GM23338 (cell line): ENCODE measurements at regions not wholly inside any gene's neighbourhood (a gene's known extent, or its start where the extent isn't known, plus 50 kb on each side); places are given as distances from the start of the nearest gene placed in this dataset.

Source experiments
- ATAC-seq: fragments of 200-7000 bp; cut with Tn5 transposase; 3 replicates; pipeline ENCODE4 v1.9.1; 2020
- DNase-seq: peaks from one replicate; pipeline ENCODE4 v3.0.0-alpha.2; 2015; ENCODE audit warnings: low spot score
- H2AFZ ChIP-seq: fragments of 200-600 bp; sonication (generic); 2 replicates; pipeline ENCODE4 v1.8.0; 2016; ENCODE audit warnings: antibody characterized with exemption, mild to moderate bottlenecking, moderate library complexity
- H3F3A ChIP-seq: fragments of 200-600 bp; sonication (generic); replicated peaks from 2 replicates; pipeline ENCODE4 v1.8.0; 2017; ENCODE audit warnings: antibody characterized with exemption, mixed run types, low read depth
- H3K27ac ChIP-seq: fragments of 200-600 bp; sonication (generic); 2 replicates; pipeline ENCODE4 v1.6.1; 2016; ENCODE audit warnings: low read depth
- H3K27me3 ChIP-seq: fragments of 200-600 bp; sonication (generic); 2 replicates; pipeline ENCODE4 v1.8.0; 2016; ENCODE audit warnings: mild to moderate bottlenecking, mixed run types, moderate library complexity; ENCODE audit not compliant: insufficient read depth
- H3K36me3 ChIP-seq: fragments of 200-600 bp; sonication (generic); 2 replicates; pipeline ENCODE4 v1.8.0; 2016; ENCODE audit warnings: mild to moderate bottlenecking; ENCODE audit not compliant: insufficient read depth
- H3K4me1 ChIP-seq: fragments of 200-600 bp; sonication (generic); 2 replicates; pipeline ENCODE4 v1.8.0; 2016; ENCODE audit warnings: mild to moderate bottlenecking, moderate library complexity; ENCODE audit not compliant: insufficient read depth
- H3K4me2 ChIP-seq: fragments of 200-600 bp; sonication (generic); 2 replicates; pipeline ENCODE4 v1.7.1; 2017; ENCODE audit warnings: mixed run types
- H3K4me3 ChIP-seq: fragments of 200-600 bp; sonication (generic); 2 replicates; pipeline ENCODE4 v1.6.1; 2016; ENCODE audit warnings: mixed run types
- H3K79me2 ChIP-seq: fragments of 200-600 bp; sonication (generic); replicated peaks from 2 replicates; pipeline ENCODE4 v1.8.0; 2017; ENCODE audit warnings: mild to moderate bottlenecking; ENCODE audit not compliant: insufficient read depth
- H3K9me2 ChIP-seq: fragments of 200-600 bp; sonication (generic); 2 replicates; pipeline ENCODE4 v1.8.0; 2017; ENCODE audit not compliant: insufficient read depth
- H4K20me1 ChIP-seq: fragments of 200-600 bp; sonication (generic); replicated peaks from 2 replicates; pipeline ENCODE4 v1.8.0; 2017; ENCODE audit warnings: mild to moderate bottlenecking; ENCODE audit not compliant: insufficient read depth
- H3K27ac Mint-ChIP-seq: 2 replicates; pipeline ENCODE4 v1.8.0; 2020; ENCODE audit warnings: inconsistent platforms, mild to moderate bottlenecking, moderate library complexity, mixed read lengths
- H3K27me3 Mint-ChIP-seq: 3 replicates; pipeline ENCODE4 v1.8.0; 2022; ENCODE audit warnings: low read depth, mild to moderate bottlenecking, moderate library complexity, mixed read lengths, inconsistent platforms; ENCODE audit not compliant: insufficient read depth, poor library complexity
- H3K36me3 Mint-ChIP-seq: 3 replicates; pipeline ENCODE4 v1.8.0; 2021; ENCODE audit warnings: low read depth, mild to moderate bottlenecking, inconsistent platforms, moderate library complexity, mixed read lengths
- H3K4me1 Mint-ChIP-seq: 3 replicates; pipeline ENCODE4 v1.8.0; 2020; ENCODE audit warnings: mild to moderate bottlenecking, inconsistent platforms, mixed read lengths
- H3K4me3 Mint-ChIP-seq: 3 replicates; pipeline ENCODE4 v1.8.0; 2021; ENCODE audit warnings: moderate library complexity, mild to moderate bottlenecking, inconsistent platforms, mixed read lengths
- H3K9me3 Mint-ChIP-seq: 3 replicates; pipeline ENCODE4 v1.8.0; 2020; ENCODE audit warnings: moderate library complexity, mild to moderate bottlenecking, inconsistent platforms, mixed read lengths
- CREB1 ChIP-seq: fragments of 250-450 bp; sonication (Bioruptor Pico); IDR thresholded peaks from 2 replicates; pipeline ENCODE4 v1.5.0; 2020; ENCODE audit warnings: low read depth, mild to moderate bottlenecking, moderate library complexity
- CTCF ChIP-seq, 2 experiments: fragments of 200-600 bp in 1 of 2; sonication (generic) in 1 of 2; conservative IDR thresholded peaks; 2 replicates each; pipeline versions ENCODE4 v1.5.1 to v1.6.1; 2016 to 2017; ENCODE audit warnings: antibody characterized with exemption in 2 of 2, low read depth in 2 of 2, mild to moderate bottlenecking in 2 of 2, moderate library complexity in 1 of 2
- ETS1 ChIP-seq: IDR thresholded peaks from 2 replicates; pipeline ENCODE4 v1.6.1; 2016; ENCODE audit warnings: antibody characterized with exemption
- JUNB ChIP-seq: IDR thresholded peaks from one replicate; pipeline ENCODE4 v1.6.1; 2016; ENCODE audit warnings: antibody characterized with exemption; ENCODE audit not compliant: unreplicated experiment
- NANOG ChIP-seq: IDR thresholded peaks from 2 replicates; pipeline ENCODE4 v1.6.1; 2016; ENCODE audit warnings: antibody characterized with exemption, borderline replicate concordance
- POLR2AphosphoS5 ChIP-seq: IDR thresholded peaks from 2 replicates; pipeline ENCODE4 v1.6.1; 2016; ENCODE audit warnings: antibody characterized with exemption, low read depth
- ZNF114 ChIP-seq: fragments of 250-450 bp; sonication (Bioruptor Pico); IDR thresholded peaks from 2 replicates; pipeline ENCODE4 v1.5.0; 2020; ENCODE audit warnings: mild to moderate bottlenecking, moderate library complexity
- ZNF331 ChIP-seq: fragments of 250-450 bp; sonication (Bioruptor Pico); IDR thresholded peaks from 2 replicates; pipeline ENCODE4 v1.5.0; 2020; ENCODE audit warnings: low read depth, mild to moderate bottlenecking, moderate library complexity
- ZNF462 ChIP-seq: fragments of 250-450 bp; sonication (Bioruptor Pico); IDR thresholded peaks from 2 replicates; pipeline ENCODE4 v1.5.0; 2020; ENCODE audit warnings: mild to moderate bottlenecking, moderate library complexity

- H3K9me2 ChIP-seq: peaks cover 7% of the 10 kb centered on the region; the same call in 1 of the 2 replicates
- H3K27ac Mint-ChIP-seq: no peak overlapping the region
- ATAC-seq: no peak
- H3K36me3 Mint-ChIP-seq: no peaks in the 10 kb centered on the region
- H3K27me3 ChIP-seq: no peaks in the 10 kb centered on the region
- H3K36me3 ChIP-seq: no peaks in the 10 kb centered on the region
- peaks cover 1% of the 10 kb centered on the region for H3K27me3 Mint-ChIP-seq
- DNase-seq: no peak
- H3K4me1 ChIP-seq: no peaks in the 10 kb centered on the region; the same call in 1 of the 2 replicates
- no peaks in the 10 kb centered on the region for H3F3A ChIP-seq
- H4K20me1 ChIP-seq: no peaks in the 10 kb centered on the region
- H3K4me3 Mint-ChIP-seq: no peak overlapping the region
- peaks cover 5% of the 10 kb centered on the region; the same call in 2 of the 3 replicates for H3K4me1 Mint-ChIP-seq
- H3K9me3 Mint-ChIP-seq: peaks cover 3% of the 10 kb centered on the region; the same call in 1 of the 3 replicates
- no peak overlapping the region for H3K4me2 ChIP-seq
- H3K79me2 ChIP-seq: no peaks in the 10 kb centered on the region
- no peak overlapping the region for H3K4me3 ChIP-seq
- no peak overlapping the region for H3K27ac ChIP-seq
- no peak for TF ChIP-seq CTCF (conservative IDR thresholded peaks at IDR 0.05; ENCODE audit: low read depth in 2 of 2)
- TF ChIP-seq POLR2AphosphoS5: no peak
- no peak for TF ChIP-seq JUNB
- TF ChIP-seq ZNF114: no peak
- TF ChIP-seq CREB1 (CRISPR knock-in tag): no peak
- no peak for TF ChIP-seq NANOG
- H2AFZ ChIP-seq: no peak overlapping the region
Observed at GRCh38 chr12:19802915-19803314, 363.6 kb downstream of the AEBP2 start.

GRCh38 chr12:19804737-19805136 is 365.4 kb downstream of the AEBP2 start:
- peaks cover 1% of the 10 kb centered on the region for H3K27me3 Mint-ChIP-seq
- H3K4me1 Mint-ChIP-seq: peaks cover 5% of the 10 kb centered on the region; the same call in 2 of the 3 replicates
- ATAC-seq (no peak), DNase-seq (no peak)
- no peaks in the 10 kb centered on the region for H3K27me3 ChIP-seq
- H4K20me1 ChIP-seq: no peaks in the 10 kb centered on the region
- no peaks in the 10 kb centered on the region for H3F3A ChIP-seq
- H3K4me3 ChIP-seq: no peak overlapping the region
- no peaks in the 10 kb centered on the region for H3K36me3 ChIP-seq
- no peak overlapping the region for H3K27ac Mint-ChIP-seq
- no peaks in the 10 kb centered on the region for H3K36me3 Mint-ChIP-seq
- H3K4me3 Mint-ChIP-seq: no peak overlapping the region
- H3K79me2 ChIP-seq: no peaks in the 10 kb centered on the region
- no peak overlapping the region for H3K27ac ChIP-seq
- H2AFZ ChIP-seq: no peak overlapping the region
- H3K4me2 ChIP-seq: no peak overlapping the region
- H3K9me3 Mint-ChIP-seq: peaks cover 7% of the 10 kb centered on the region; the same call in 2 of the 3 replicates
- TF ChIP-seq JUNB (no peak), ZNF462 (CRISPR knock-in tag) (no peak), ZNF331 (CRISPR knock-in tag) (no peak), CTCF (conservative IDR thresholded peaks at IDR 0.05; ENCODE audit: low read depth in 2 of 2) (no peak), NANOG (no peak), ETS1 (no peak)
- H3K9me2 ChIP-seq: peaks cover 9% of the 10 kb centered on the region; the same call in 1 of the 2 replicates
- H3K4me1 ChIP-seq: no peaks in the 10 kb centered on the region; the same call in 1 of the 2 replicates
